ENCODE measurements at regions not wholly inside any gene's neighbourhood (a gene's known extent, or its start where the extent isn't known, plus 50 kb on each side); places are given as distances from the start of the nearest gene placed in this dataset.

- TF ChIP-seq, protein P1, sequence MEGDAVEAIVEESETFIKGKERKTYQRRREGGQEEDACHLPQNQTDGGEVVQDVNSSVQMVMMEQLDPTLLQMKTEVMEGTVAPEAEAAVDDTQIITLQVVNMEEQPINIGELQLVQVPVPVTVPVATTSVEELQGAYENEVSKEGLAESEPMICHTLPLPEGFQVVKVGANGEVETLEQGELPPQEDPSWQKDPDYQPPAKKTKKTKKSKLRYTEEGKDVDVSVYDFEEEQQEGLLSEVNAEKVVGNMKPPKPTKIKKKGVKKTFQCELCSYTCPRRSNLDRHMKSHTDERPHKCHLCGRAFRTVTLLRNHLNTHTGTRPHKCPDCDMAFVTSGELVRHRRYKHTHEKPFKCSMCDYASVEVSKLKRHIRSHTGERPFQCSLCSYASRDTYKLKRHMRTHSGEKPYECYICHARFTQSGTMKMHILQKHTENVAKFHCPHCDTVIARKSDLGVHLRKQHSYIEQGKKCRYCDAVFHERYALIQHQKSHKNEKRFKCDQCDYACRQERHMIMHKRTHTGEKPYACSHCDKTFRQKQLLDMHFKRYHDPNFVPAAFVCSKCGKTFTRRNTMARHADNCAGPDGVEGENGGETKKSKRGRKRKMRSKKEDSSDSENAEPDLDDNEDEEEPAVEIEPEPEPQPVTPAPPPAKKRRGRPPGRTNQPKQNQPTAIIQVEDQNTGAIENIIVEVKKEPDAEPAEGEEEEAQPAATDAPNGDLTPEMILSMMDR (conservative IDR thresholded peaks at IDR 0.05 in 1 of 2, IDR thresholded peaks at IDR 0.05 in 1 of 2; ENCODE audit: low read depth in 1 of 2, low read length in 2 of 2): no peak
- TF ChIP-seq EZH2 (IDR thresholded peaks at IDR 0.05; ENCODE audit: low read length, missing control alignments): no peak
Measured at GRCh38 chr15:56534728-56535127, 69.8 kb upstream of the MNS1 start.
